Skeletal muscle satellite cell (primary cell): ENCODE measurements at regions not wholly inside any gene's neighbourhood (a gene's known extent, or its start where the extent isn't known, plus 50 kb on each side); places are given as distances from the start of the nearest gene placed in this dataset.
"Not testable (repeated sequence)": the region's sequence is repeated elsewhere in the genome, so short reads cannot be mapped to it uniquely, and the experiment has no call there.

Experiments
- H3K27me3 ChIP-seq: 2 replicates; pipeline ENCODE4 v1.7.0; 2013; ENCODE audit warnings: low read length; ENCODE audit not compliant: control insufficient read depth, insufficient read depth
- H3K36me3 ChIP-seq: 2 replicates; pipeline ENCODE4 v1.7.0; 2013; ENCODE audit warnings: mild to moderate bottlenecking, control low read depth, low read length; ENCODE audit not compliant: insufficient read depth
- H3K4me1 ChIP-seq: 2 replicates; pipeline ENCODE4 v1.7.0; 2013; ENCODE audit warnings: low read length; ENCODE audit not compliant: control insufficient read depth, insufficient read depth
- H3K4me2 ChIP-seq: 2 replicates; pipeline ENCODE4 v1.7.0; 2013; ENCODE audit warnings: mild to moderate bottlenecking, low read length
- H3K4me3 ChIP-seq: 2 replicates; pipeline ENCODE4 v1.7.0; 2013; ENCODE audit warnings: low read length
- H3K9ac ChIP-seq: 2 replicates; pipeline ENCODE4 v1.7.0; 2013; ENCODE audit warnings: mild to moderate bottlenecking, low read depth, low read length, moderate library complexity
- H3K9me3 ChIP-seq: replicated peaks from 2 replicates; pipeline ENCODE4 v1.7.0; 2013; ENCODE audit warnings: mild to moderate bottlenecking, control low read depth, low read length

- H3K36me3 ChIP-seq = no peaks in the 10 kb centered on the region
- H3K27me3 ChIP-seq = peaks cover 22% of the 10 kb centered on the region
- no peak overlapping the region for H3K4me2 ChIP-seq
- H3K9me3 ChIP-seq = no peaks in the 10 kb centered on the region
- peak overlapping the region; percentile 34 for H3K4me3 ChIP-seq
- H3K4me1 ChIP-seq = no peaks in the 10 kb centered on the region
- H3K9ac ChIP-seq = peak overlapping the region; percentile 54
Measured at GRCh38 chr22:48488611-48489511, 1338.8 kb downstream of the BRD1 start.

- Histone ChIP-seq H3K4me1 (no peaks in the 10 kb centered on the region), H3K27me3 (peaks cover 22% of the 10 kb centered on the region), H3K9me3 (no peaks in the 10 kb centered on the region), H3K36me3 (no peaks in the 10 kb centered on the region), H3K4me3 (no peak overlapping the region), H3K4me2 (no peak overlapping the region), H3K9ac (no peak overlapping the region)
Measured at GRCh38 chr22:48488149-48488551, 1339.5 kb downstream of the BRD1 start.

- Histone ChIP-seq H3K4me1 (no peaks in the 10 kb centered on the region), H3K4me2 (no peak overlapping the region), H3K9ac (no peak overlapping the region), H3K27me3 (peaks cover 20% of the 10 kb centered on the region), H3K36me3 (no peaks in the 10 kb centered on the region), H3K4me3 (no peak overlapping the region), H3K9me3 (no peaks in the 10 kb centered on the region)
Measured at GRCh38 chr22:48486558-48486957, 1341.1 kb downstream of the BRD1 start.

- no peaks in the 10 kb centered on the region for H3K9me3 ChIP-seq
Measured at GRCh38 chr22:48486134-48486532, 1341.5 kb downstream of the BRD1 start.

GRCh38 chr22:48485149-48486133, 1342.2 kb downstream of the BRD1 start:
- H3K27me3 ChIP-seq = peaks cover 18% of the 10 kb centered on the region
- no peak overlapping the region for H3K4me3 ChIP-seq
- H3K4me1 ChIP-seq = no peaks in the 10 kb centered on the region
- no peak overlapping the region for H3K4me2 ChIP-seq
- H3K9ac ChIP-seq = no peak overlapping the region
- no peaks in the 10 kb centered on the region for H3K36me3 ChIP-seq
- H3K9me3 ChIP-seq = no peaks in the 10 kb centered on the region

More at GRCh38 chr22:48486134-48486532, 1341.5 kb downstream of the BRD1 start:
- Histone ChIP-seq H3K9ac (no peak overlapping the region), H3K4me3 (no peak overlapping the region), H3K36me3 (no peaks in the 10 kb centered on the region), H3K27me3 (peaks cover 18% of the 10 kb centered on the region), H3K4me1 (no peaks in the 10 kb centered on the region), H3K4me2 (no peak overlapping the region)

GRCh38 chr22:48483764-48484528, 1343.7 kb downstream of the BRD1 start:
- no peak overlapping the region for H3K9ac ChIP-seq
- H3K9me3 ChIP-seq = no peaks in the 10 kb centered on the region
- H3K4me3 ChIP-seq = no peak overlapping the region
- no peak overlapping the region for H3K4me2 ChIP-seq
- peaks cover 17% of the 10 kb centered on the region for H3K27me3 ChIP-seq
- no peaks in the 10 kb centered on the region for H3K4me1 ChIP-seq
- H3K36me3 ChIP-seq = no peaks in the 10 kb centered on the region

- no peaks in the 10 kb centered on the region for H3K4me1 ChIP-seq
- H3K36me3 ChIP-seq = no peaks in the 10 kb centered on the region
- no peak overlapping the region for H3K4me3 ChIP-seq
- H3K27me3 ChIP-seq = peaks cover 5% of the 10 kb centered on the region
- no peaks in the 10 kb centered on the region for H3K9me3 ChIP-seq
- no peak overlapping the region for H3K4me2 ChIP-seq
- no peak overlapping the region for H3K9ac ChIP-seq
Measured at GRCh38 chr22:48482771-48483170, 1344.9 kb downstream of the BRD1 start.

- H3K27me3 ChIP-seq, H3K4me3 ChIP-seq, H3K4me1 ChIP-seq, H3K9ac ChIP-seq, H3K9me3 ChIP-seq, H3K4me2 ChIP-seq, H3K36me3 ChIP-seq: not testable (repeated sequence)
Measured at GRCh38 chr22:48482198-48482597, 1345.5 kb downstream of the BRD1 start.

- H3K4me3 ChIP-seq = no peak overlapping the region
- no peaks in the 10 kb centered on the region for H3K4me1 ChIP-seq
- no peak overlapping the region for H3K4me2 ChIP-seq
- no peaks in the 10 kb centered on the region for H3K36me3 ChIP-seq
- peaks cover 4% of the 10 kb centered on the region for H3K9me3 ChIP-seq
- no peak overlapping the region for H3K9ac ChIP-seq
- no peaks in the 10 kb centered on the region for H3K27me3 ChIP-seq
Measured at GRCh38 chr22:48481748-48482147, 1345.9 kb downstream of the BRD1 start.

- no peaks in the 10 kb centered on the region for H3K4me1 ChIP-seq
- H3K4me3 ChIP-seq = no peak overlapping the region
- H3K9me3 ChIP-seq = peaks cover 11% of the 10 kb centered on the region
- no peak overlapping the region for H3K4me2 ChIP-seq
- no peaks in the 10 kb centered on the region for H3K36me3 ChIP-seq
- H3K9ac ChIP-seq = no peak overlapping the region
- H3K27me3 ChIP-seq = no peaks in the 10 kb centered on the region
Measured at GRCh38 chr22:48478529-48479265, 1349.0 kb downstream of the BRD1 start.
